HCT116 (cell line): ENCODE measurements at regions not wholly inside any gene's neighbourhood (a gene's known extent, or its start where the extent isn't known, plus 50 kb on each side); places are given as distances from the start of the nearest gene placed in this dataset.

Experiments
- ATAC-seq: fragments of 200-7000 bp; cut with Tn5 transposase; 2 replicates; pipeline ENCODE4 v1.9.1; 2020; ENCODE audit warnings: mild to moderate bottlenecking, moderate library complexity
- BruUV-seq: library from RNA; stranded (reverse); fragments of 400-500 nt; replicated peaks from 2 replicates; lab custom pipeline; 2021; lab: Mats Ljungman, UMichigan
- CTCF ChIA-PET: fragments of 300-600 bp; sonication (Branson Sonifier 250); formaldehyde crosslinking; loops from one replicate; lab custom pipeline; 2021; ENCODE audit warnings: antibody characterized with exemption; lab: Charles Lee
- POLR2A ChIA-PET: fragments of 300-600, 350-600 bp; sonication (Branson Sonifier 250); formaldehyde crosslinking; loops from one replicate; lab custom pipeline; 2021; ENCODE audit warnings: antibody characterized with exemption; lab: Charles Lee
- RAD21 ChIA-PET, 2 experiments: fragments of 300-600 bp; sonication (Branson Sonifier 250); formaldehyde crosslinking; loops; one replicate each; lab custom pipeline; 2023; ENCODE audit warnings: low total read pairs in 2 of 2; ENCODE audit not compliant: uncharacterized antibody in 2 of 2, unreplicated experiment in 2 of 2, low non-redundant PET in 1 of 2; lab: Charles Lee
- DNase-seq: peaks from one replicate; pipeline ENCODE4 v3.0.0-alpha.2; 2010; ENCODE audit warnings: low read depth, low spot score
- H2AFZ ChIP-seq: fragments of 200-600 bp; shearing (Covaris generic), sonication (generic); 2 replicates; pipeline ENCODE4 v1.6.1; 2017; ENCODE audit warnings: low read depth, mixed run types, mixed read lengths, antibody characterized with exemption, low read length; ENCODE audit not compliant: poor library complexity, severe bottlenecking
- H3K27ac ChIP-seq: 2 replicates; pipeline ENCODE4 v1.5.1; 2012; ENCODE audit warnings: low read depth, low read length
- H3K27me3 ChIP-seq: fragments of 200-600 bp; sonication (generic); 2 replicates; pipeline ENCODE4 v1.6.1; 2016; ENCODE audit warnings: mixed run types, low read length, mixed read lengths; ENCODE audit not compliant: insufficient read depth
- H3K36me3 ChIP-seq, 2 experiments: fragments of 200-500 bp in 1 of 2; fragments of 200-600 bp in 1 of 2; sonication (Bioruptor generic) in 1 of 2; sonication (generic) in 1 of 2; 2 replicates each; pipeline versions ENCODE4 v1.5.1 to v1.6.1; 2014 to 2016; ENCODE audit warnings: low read length in 2 of 2, inconsistent platforms in 1 of 2, mixed read lengths in 1 of 2, mixed run types in 1 of 2; ENCODE audit not compliant: insufficient read depth in 2 of 2, control insufficient read depth in 1 of 2
- H3K4me1 ChIP-seq, 2 experiments: fragments of 200-600 bp in 1 of 2; sonication (generic) in 1 of 2; 2 replicates each; pipeline versions ENCODE4 v1.5.1 to v1.6.1; 2012 to 2017; ENCODE audit warnings: low read length in 2 of 2, inconsistent platforms in 1 of 2, mild to moderate bottlenecking in 1 of 2, mixed read lengths in 1 of 2, mixed run types in 1 of 2, moderate library complexity in 1 of 2; ENCODE audit not compliant: insufficient read depth in 2 of 2, control insufficient read depth in 1 of 2
- H3K4me2 ChIP-seq: fragments of 200-600 bp; sonication (generic); 2 replicates; pipeline ENCODE4 v1.6.1; 2017; ENCODE audit warnings: mixed run types, low read length, mixed read lengths
- H3K4me3 ChIP-seq, 2 experiments: fragments of 200-600 bp in 1 of 2; sonication (generic) in 1 of 2; replicated peaks in 1 of 2; 2 replicates each; pipeline ENCODE4 v1.5.1; 2011 to 2016; ENCODE audit warnings: low read length in 2 of 2, control low read depth in 1 of 2, low read depth in 1 of 2, mild to moderate bottlenecking in 1 of 2, mixed read lengths in 1 of 2, mixed run types in 1 of 2
- H3K79me2 ChIP-seq: fragments of 200-600 bp; sonication (generic); 2 replicates; pipeline ENCODE4 v1.6.1; 2017; ENCODE audit warnings: mild to moderate bottlenecking, mixed run types, low read length, moderate library complexity, mixed read lengths; ENCODE audit not compliant: insufficient read depth
- H3K9ac ChIP-seq: fragments of 200-600 bp; sonication (generic); 2 replicates; pipeline ENCODE4 v1.6.1; 2016; ENCODE audit warnings: low read length, mixed read lengths
- H3K9me2 ChIP-seq: fragments of 200-600 bp; sonication (generic), shearing (Covaris generic); 2 replicates; pipeline ENCODE4 v1.6.1; 2017; ENCODE audit warnings: mixed run types, mild to moderate bottlenecking, moderate library complexity; ENCODE audit not compliant: insufficient read depth
- H3K9me3 ChIP-seq, 2 experiments: fragments of 200-500 bp in 1 of 2; fragments of 200-600 bp in 1 of 2; sonication (Bioruptor generic) in 1 of 2; sonication (generic) in 1 of 2; 2 replicates each; pipeline ENCODE4 v1.6.1; 2014 to 2017; ENCODE audit warnings: low read length in 2 of 2, mixed read lengths in 2 of 2, inconsistent platforms in 1 of 2, low read depth in 1 of 2, mild to moderate bottlenecking in 1 of 2, mixed run types in 1 of 2, moderate library complexity in 1 of 2; ENCODE audit not compliant: control insufficient read depth in 1 of 2, insufficient read depth in 1 of 2
- H4K20me1 ChIP-seq: fragments of 200-600 bp; sonication (generic), shearing (Covaris generic); 2 replicates; pipeline ENCODE4 v1.6.1; 2017; ENCODE audit warnings: mixed run types, mild to moderate bottlenecking, moderate library complexity; ENCODE audit not compliant: insufficient read depth
- CBX3 ChIP-seq: IDR thresholded peaks from 2 replicates; pipeline ENCODE4 v1.6.1; 2012; ENCODE audit warnings: low read depth
- EGR1 ChIP-seq: IDR thresholded peaks from 2 replicates; pipeline ENCODE4 v1.6.1; 2012; ENCODE audit warnings: low read depth
- EZH2 ChIP-seq: fragments of 200-600 bp; sonication (generic); IDR thresholded peaks from 2 replicates; pipeline ENCODE4 v1.6.1; 2017; ENCODE audit warnings: antibody characterized with exemption, mixed run types
- JUND ChIP-seq: IDR thresholded peaks from 2 replicates; pipeline ENCODE4 v1.6.1; 2012
- MAX ChIP-seq: IDR thresholded peaks from 2 replicates; pipeline ENCODE4 v1.6.1; 2012
- POLR2A ChIP-seq: IDR thresholded peaks from 2 replicates; pipeline ENCODE4 v1.7.0; 2011; ENCODE audit warnings: borderline replicate concordance; ENCODE audit not compliant: insufficient read depth, insufficient read length; ENCODE audit errors: extremely low read depth
- REST ChIP-seq: IDR thresholded peaks from 2 replicates; pipeline ENCODE4 v1.6.1; 2012; ENCODE audit warnings: low read depth
- TCF7L2 ChIP-seq: IDR thresholded peaks from 2 replicates; pipeline ENCODE4 v1.7.0; 2011; ENCODE audit warnings: borderline replicate concordance, inconsistent platforms; ENCODE audit not compliant: insufficient read depth, insufficient read length; ENCODE audit errors: extremely low read depth
- YY1 ChIP-seq: IDR thresholded peaks from 2 replicates; pipeline ENCODE4 v1.6.1; 2011; ENCODE audit warnings: low read length, low read depth, moderate library complexity, mild to moderate bottlenecking; ENCODE audit not compliant: insufficient replicate concordance; ENCODE audit errors: extremely low read depth
- ZFX ChIP-seq: fragments of 450-650 bp; IDR thresholded peaks from 2 replicates; pipeline ENCODE4 v1.6.1; 2017
- intact Hi-C: fragments of 100-400 bp; cut with micrococcal nuclease; formaldehyde crosslinking; loops from 2 replicates; pipeline ENCODE4 v1.10.0; 2022

GRCh38 chr20:48552550-48552949 is 275.2 kb downstream of the PREX1 start (continued):
- TF ChIP-seq ZFX (no peak), REST (no peak), YY1 (no peak), JUND (no peak), EZH2 (no peak), EGR1 (no peak), MAX (no peak), CBX3 (no peak)

- Histone ChIP-seq H3K9me3 (no peaks in the 10 kb centered on the region), H3K27ac (no peak overlapping the region), H3K36me3 (no peaks in the 10 kb centered on the region), H3K4me2 (no peak overlapping the region), H3K79me2 (no peaks in the 10 kb centered on the region), H2AFZ (no peak overlapping the region), H3K27me3 (peaks cover 15% of the 10 kb centered on the region), H3K9ac (no peak overlapping the region), H3K9me2 (no peaks in the 10 kb centered on the region), H4K20me1 (no peaks in the 10 kb centered on the region), H3K4me3 (no peak overlapping the region), H3K4me1 (peaks cover 0 to 9% of the 10 kb centered on the region in 2 experiments; a peak in 1 of 4 replicates)
- RAD21 ChIA-PET = no interaction called here
- ATAC-seq (no peak), DNase-seq (no peak)
- POLR2A ChIA-PET = no interaction called here
- BruUV-seq = no TSS peak
- TF ChIP-seq TCF7L2 = peak; percentile 48
- TF ChIP-seq POLR2A = no peak
- CTCF ChIA-PET = no interaction called here
- intact Hi-C loops = no loop called here
Observed at GRCh38 chr20:48550814-48551213, 277.0 kb downstream of the PREX1 start.
